HepG2 (cell line): ENCODE measurements at regions not wholly inside any gene's neighbourhood (a gene's known extent, or its start where the extent isn't known, plus 50 kb on each side); places are given as distances from the start of the nearest gene placed in this dataset.

Experiments
- ADNP ChIP-seq: sonication (generic); formaldehyde crosslinking; IDR thresholded peaks from 2 replicates; pipeline ENCODE4 v1.4.0; 2020; ENCODE audit warnings: missing genetic modification reagents
- ELF4 ChIP-seq: sonication (generic); formaldehyde crosslinking; IDR thresholded peaks from 2 replicates; pipeline ENCODE4 v1.5.0; 2020; ENCODE audit warnings: missing genetic modification reagents, mild to moderate bottlenecking, moderate library complexity, borderline replicate concordance
- EZH2 ChIP-seq: conservative IDR thresholded peaks from 2 replicates; pipeline ENCODE4 v1.6.1; 2012; ENCODE audit warnings: mild to moderate bottlenecking, low read depth, low read length, moderate library complexity
- POLR2A ChIP-seq, 2 experiments: IDR thresholded peaks; 2 replicates each; pipeline ENCODE4 v1.6.1; 2011; ENCODE audit warnings: low read depth in 2 of 2, low read length in 2 of 2, mild to moderate bottlenecking in 1 of 2, moderate library complexity in 1 of 2; ENCODE audit not compliant: insufficient read depth in 1 of 2
- POLR2AphosphoS2 ChIP-seq: IDR thresholded peaks from 2 replicates; pipeline ENCODE4 v1.6.1; 2011; ENCODE audit warnings: low read depth, low read length, improper control_type of control experiment
- YEATS4 ChIP-seq: sonication (generic); formaldehyde crosslinking; IDR thresholded peaks from 2 replicates; pipeline ENCODE4 v1.4.0; 2020; ENCODE audit warnings: missing genetic modification reagents, borderline replicate concordance
- TF ChIP-seq, protein P1 (sequence below): sonication (generic); formaldehyde crosslinking; IDR thresholded peaks from 2 replicates; pipeline ENCODE4 v1.5.0; 2020; ENCODE audit warnings: mild to moderate bottlenecking, missing genetic modification reagents, moderate library complexity

DNA sequence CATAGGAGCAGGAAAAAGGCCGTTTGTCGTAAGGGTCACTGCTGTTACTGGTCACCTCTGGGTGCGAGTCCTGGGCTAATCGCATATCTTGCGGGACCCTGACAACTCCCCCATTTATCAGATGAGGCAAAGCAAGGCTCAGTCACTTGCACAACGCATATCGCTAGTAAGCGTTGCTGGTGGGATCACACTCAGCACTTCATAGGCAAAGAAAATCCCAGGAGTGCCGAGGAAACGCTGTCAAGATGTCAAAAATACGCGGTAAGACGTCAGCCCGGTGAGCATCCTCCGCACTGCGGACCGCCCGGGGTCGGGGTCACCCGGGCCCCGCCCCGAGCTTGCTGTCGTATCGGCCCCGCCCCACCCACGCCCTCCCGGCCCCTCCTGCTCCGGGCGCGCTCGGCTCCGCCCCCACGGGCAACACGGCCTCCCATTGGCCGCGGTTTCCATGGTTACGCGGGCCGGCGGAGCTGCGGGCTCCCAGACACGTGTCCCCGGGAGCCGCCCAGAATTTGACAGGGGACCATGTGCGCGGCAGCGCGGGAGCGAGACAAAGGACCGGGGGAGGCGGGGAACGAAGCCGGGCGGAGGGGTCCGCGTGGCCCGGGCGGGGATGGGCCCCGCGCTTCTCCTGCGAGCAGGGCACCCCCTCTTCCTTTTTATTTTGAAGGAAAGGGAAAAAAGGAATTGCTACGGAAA lies 80.2 kb upstream of the IER5L start:
- TF ChIP-seq ADNP (CRISPR knock-in tag) (no peak), POLR2AphosphoS2 (no peak), YEATS4 (CRISPR knock-in tag) (no peak), POLR2A (IDR thresholded peaks at IDR 0.05; ENCODE audit: insufficient read depth in 1 of 2, low read depth in 2 of 2, low read length in 2 of 2) (no peak), EZH2 (no peak), ELF4 (CRISPR knock-in tag) (no peak)
- TF ChIP-seq, protein P1, sequence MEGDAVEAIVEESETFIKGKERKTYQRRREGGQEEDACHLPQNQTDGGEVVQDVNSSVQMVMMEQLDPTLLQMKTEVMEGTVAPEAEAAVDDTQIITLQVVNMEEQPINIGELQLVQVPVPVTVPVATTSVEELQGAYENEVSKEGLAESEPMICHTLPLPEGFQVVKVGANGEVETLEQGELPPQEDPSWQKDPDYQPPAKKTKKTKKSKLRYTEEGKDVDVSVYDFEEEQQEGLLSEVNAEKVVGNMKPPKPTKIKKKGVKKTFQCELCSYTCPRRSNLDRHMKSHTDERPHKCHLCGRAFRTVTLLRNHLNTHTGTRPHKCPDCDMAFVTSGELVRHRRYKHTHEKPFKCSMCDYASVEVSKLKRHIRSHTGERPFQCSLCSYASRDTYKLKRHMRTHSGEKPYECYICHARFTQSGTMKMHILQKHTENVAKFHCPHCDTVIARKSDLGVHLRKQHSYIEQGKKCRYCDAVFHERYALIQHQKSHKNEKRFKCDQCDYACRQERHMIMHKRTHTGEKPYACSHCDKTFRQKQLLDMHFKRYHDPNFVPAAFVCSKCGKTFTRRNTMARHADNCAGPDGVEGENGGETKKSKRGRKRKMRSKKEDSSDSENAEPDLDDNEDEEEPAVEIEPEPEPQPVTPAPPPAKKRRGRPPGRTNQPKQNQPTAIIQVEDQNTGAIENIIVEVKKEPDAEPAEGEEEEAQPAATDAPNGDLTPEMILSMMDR (CRISPR knock-in tag), result no peak
